HuH-7.5 (cell line): ENCODE measurements at regions not wholly inside any gene's neighbourhood (a gene's known extent, or its start where the extent isn't known, plus 50 kb on each side); places are given as distances from the start of the nearest gene placed in this dataset.

ENCODE experiments used
- DNase-seq: peaks from one replicate; pipeline ENCODE4 v3.0.0; 2011; ENCODE audit warnings: low spot score

DNA sequence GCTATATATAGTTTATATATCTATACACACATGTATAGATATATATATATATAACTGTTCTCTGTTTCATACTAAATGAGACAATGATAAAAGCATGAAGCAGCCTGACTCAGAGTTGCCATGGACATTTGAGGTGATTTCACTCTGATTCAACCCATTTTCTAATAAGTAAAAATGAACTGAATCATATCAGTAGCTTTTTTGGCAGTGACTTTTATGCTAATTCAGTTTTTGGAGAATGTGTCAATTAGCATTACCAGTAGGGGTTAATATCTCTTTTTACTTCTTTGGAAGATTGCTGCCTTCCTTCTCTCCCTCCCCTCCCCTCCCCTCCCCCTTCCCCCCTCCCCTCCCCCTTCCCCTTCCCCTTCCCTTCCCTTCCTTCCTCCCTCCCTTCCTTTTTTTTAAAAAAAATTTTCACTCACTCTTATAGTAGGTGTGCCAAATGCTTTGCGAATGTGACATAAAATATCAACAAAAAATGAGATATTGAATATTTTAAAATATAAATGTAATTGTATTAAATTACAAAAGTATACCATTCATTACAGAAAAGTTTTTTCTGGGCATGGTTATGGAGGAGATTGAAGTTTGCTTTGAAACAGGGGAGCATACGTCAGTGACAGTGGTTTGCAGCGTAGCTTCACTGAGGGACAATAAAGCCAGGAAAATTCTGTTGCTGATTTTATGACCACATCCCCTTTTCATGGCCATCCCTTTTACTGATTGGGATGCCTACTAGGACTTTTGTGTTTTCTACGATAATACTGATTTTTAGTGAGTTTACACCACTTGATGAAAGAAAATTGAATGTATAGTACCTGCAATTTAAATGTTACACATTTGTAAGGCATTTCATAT, 64.0 kb upstream of the KLF6 start:
- DNase-seq, result no peak

DNA sequence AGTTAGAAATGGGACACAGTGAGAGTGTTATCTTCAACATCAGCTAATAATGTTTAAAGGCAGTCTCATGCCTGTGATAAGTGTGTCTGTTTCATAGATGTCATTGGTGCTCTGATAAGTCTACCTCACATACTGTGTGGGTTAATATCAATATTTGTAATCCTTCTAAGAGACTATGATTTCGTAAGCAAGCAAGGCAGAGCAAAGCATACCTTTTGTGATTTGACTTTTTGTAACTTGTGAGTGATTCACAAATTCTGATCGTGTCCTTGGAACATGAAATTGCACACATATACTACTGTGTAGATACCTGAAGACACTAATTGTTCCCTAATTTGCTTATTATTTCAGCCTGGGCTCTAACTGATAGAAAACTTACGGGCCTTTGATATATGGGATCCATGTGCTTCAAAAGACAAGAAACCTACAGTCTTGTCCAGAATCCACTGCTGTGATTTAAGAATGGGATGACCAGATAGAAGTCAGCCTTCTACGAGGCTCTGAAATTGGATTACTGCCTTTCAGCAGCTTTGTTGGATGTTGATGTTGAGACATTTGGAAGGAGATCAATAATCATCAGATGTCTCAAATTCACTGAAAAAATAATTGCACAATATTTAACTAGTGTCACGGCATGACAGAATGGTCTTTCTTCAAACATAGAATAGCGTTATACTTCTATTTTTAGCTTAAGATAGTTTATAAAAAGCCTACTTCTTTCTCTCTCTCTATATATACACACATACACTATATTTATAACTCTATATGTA, 63.2 kb upstream of the KLF6 start:
- no peak for DNase-seq

DNA sequence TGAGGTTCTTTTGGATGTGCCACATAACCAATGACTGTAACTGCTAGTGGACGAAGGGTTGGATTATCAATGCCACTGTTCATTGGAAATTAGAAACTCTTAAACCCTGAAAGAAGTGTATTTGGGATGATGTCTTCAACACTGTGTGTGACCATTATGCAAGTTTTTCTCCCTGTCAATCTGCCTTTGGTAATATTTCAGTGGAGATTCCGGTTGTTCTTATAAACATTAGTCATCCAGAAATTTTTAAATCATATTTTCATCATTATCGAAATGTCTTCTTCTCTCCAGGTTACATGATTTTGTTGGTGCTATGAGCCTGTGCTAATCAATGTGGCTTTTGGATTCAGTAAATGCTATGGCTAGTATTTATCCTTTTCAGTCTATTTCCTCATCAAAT, 61.7 kb upstream of the KLF6 start:
- DNase-seq, result no peak

DNA sequence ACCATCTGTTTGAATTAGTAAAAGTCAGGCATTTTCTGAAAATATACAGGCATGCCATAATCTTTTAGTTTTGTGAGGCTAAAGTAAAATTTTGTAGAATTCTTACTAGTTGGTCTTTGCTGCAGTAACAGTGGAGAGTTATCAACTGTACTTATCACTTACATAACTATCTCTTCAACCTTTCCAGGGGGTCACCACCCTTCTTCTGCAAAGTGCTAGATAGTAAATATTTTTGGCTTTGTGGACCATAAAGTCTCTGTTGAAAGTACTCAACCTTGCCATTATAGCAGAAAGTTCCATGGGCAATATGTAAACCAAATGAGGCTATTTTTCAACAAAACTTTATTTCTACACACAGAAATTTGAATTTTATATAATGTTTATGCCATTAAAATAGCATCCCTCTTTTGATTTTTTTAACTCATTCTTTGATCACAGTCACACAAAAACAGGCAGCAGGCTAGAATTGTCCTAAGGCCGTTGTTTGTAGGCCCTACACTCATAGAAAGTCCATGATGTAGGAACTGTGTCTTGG, 59.5 kb upstream of the KLF6 start:
- no peak for DNase-seq

DNA sequence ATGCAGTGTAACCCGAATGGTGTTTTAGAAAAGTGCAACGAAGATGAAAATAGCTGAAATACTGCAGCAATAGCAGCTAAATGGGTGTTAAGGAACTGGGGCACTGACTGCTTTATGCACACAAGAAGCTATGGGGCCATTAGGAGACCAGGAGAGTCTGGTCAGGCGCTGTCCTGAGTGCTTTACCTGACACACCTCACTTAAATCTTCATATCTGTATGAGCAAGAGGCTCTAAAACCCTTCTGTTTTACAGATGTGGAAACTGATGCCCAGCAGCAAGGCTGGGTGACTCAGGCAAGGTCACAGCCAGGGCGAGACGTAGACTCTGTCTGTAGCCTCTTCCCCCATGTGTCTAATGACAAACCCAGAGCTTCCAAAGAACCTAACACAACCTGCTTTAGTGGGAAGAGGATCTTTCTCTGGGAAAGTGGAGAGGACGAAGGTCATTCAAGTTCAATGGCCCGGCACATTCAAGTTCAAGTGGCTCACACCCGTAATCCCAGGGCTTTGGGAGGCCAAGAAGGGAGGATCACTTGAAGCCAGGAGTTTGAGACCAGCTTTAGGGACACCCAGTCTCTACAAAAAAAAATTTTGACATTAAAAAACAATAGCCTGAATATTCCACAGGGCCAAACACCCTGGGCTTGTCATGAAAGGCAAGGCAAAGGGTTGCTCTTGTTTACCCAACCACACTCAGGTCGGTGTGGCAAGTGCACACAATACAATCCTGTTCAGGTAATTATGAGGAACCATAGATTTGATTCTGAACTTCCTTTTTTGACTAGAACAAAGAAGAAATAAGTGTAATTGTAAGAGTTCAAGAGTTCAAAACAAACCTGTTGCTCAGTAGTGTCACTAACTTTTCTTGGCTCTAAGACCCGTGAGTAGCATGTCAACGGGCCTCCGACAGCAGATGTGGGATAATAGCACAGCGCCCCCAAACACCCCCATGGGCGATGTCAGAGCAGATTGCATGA, 53.7 kb upstream of the KLF6 start:
- no peak for DNase-seq

DNA sequence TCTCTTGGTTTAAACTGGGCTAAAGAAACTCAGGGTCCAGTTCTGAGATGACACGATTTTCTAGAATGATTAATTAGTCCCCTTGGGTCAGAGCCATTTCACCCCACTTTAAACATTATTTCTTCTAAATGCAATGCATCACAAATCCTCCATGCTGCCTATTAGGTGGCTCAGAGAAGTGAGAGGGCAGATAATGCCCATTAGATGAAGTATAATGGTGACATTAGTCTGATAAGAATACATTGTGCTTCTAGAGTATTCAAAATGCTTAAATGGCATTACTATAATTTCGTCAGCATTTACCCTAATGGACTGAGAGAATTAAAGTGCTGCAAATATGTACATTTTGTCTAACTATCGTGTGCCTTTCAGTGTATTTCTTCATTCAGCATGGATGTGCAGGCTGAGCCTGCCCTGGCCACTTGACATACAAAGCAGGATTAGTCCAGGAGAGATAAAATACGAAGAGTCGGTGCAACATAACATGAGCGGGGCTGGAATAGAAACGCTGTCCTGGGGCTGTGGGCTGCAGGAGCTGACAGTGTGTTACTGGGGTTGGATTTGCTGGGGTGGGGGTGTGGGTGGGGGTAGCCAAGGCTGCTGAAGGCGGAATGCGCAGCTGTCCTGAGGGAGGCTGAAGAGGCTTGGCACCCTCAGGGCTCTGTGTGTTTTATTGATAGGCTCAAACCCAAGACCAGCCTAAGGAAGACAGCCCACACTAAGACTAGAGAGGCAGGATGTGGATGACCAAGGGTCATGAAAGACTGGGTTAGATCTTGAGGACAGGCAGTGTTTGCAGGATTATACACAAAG, 52.8 kb upstream of the KLF6 start:
- DNase-seq, result no peak

DNA sequence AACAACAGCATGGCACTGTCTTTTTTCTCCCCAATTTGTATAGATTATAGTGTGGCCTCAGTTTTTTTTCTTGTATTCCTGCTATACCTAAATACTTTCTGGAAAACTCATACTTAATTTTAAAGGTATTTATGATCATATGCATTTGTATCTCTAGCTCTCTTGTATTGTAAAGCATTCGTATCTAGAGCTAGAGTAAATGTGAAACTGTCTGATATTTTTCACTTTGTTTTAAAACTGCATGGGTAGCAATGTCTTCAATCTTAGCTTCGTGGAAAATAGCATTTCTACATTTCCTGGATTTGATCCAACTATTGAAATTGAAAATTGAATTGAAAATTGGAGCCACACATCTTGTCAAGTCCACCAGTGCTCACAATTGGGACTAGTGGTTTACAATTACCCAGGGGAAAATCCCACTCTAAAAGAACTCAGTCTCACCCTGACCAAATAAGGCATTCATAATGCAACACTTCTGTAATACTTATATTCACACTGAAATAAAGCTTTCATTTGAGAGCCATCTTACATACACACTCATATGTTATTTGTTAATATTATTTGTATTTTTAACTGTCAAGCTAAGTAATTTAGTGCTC, 51.3 kb upstream of the KLF6 start:
- DNase-seq, result no peak

DNA sequence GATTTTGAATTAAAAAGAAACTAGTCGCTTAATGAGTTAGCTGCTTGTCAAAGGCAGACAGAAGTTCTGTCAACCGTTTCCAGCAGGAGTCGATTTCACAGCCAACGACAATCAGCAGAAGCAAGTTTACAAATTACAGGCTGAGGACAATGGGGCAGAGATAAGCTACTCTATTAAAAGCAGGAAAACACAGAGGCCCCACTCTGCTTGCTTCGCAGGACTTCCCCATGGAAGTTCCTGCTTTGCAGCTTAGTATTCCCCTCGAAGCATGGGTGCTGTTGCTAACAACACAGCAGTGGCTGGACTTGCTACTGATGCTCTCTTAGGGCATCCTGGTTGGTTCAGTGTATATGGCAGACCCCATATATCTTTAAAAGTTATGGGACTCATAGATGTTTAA, 50.8 kb upstream of the KLF6 start:
- no peak for DNase-seq

DNA sequence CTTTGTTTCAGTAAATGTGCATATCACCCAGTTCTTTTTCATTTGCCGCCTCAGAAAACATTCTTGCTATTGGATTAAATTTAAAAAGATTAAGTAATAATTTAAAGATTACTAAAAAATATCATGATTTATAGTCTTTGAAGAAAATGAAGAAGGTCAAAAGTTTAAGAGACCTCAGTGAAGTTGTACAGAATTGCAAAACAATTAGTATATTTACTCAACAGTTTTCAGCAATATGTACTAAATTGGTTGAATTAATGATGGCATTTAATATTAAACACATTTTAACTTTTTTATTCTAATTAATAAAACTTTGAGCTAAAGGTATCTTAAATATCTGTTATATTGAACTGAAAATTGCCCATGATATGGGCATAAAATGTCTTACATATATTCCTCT, 49.9 kb upstream of the KLF6 start:
- DNase-seq, result no peak
